H9 (cell line): ENCODE measurements at regions not wholly inside any gene's neighbourhood (a gene's known extent, or its start where the extent isn't known, plus 50 kb on each side); places are given as distances from the start of the nearest gene placed in this dataset.

Experiments used
- DNase-seq: peaks from one replicate; pipeline ENCODE4 v3.0.0-alpha.2; 2017
- H2AFZ ChIP-seq: one replicate; pipeline ENCODE4 v1.6.1; 2013; ENCODE audit warnings: mild to moderate bottlenecking, low read length, control low read depth, moderate library complexity
- H2AK5ac ChIP-seq: 2 replicates; pipeline ENCODE4 v1.6.1; 2013; ENCODE audit warnings: low read length, control low read depth, mixed read lengths; ENCODE audit not compliant: insufficient read length
- H2BK120ac ChIP-seq: one replicate; pipeline ENCODE4 v1.6.1; 2013; ENCODE audit warnings: low read depth, mild to moderate bottlenecking, low read length, control low read depth, inconsistent platforms; ENCODE audit not compliant: poor library complexity, severe bottlenecking
- H2BK12ac ChIP-seq: 2 replicates; pipeline ENCODE4 v1.6.1; 2013; ENCODE audit warnings: low read length, control low read depth, mixed read lengths, low read depth; ENCODE audit not compliant: insufficient read length
- H2BK15ac ChIP-seq: 2 replicates; pipeline ENCODE4 v1.6.1; 2013; ENCODE audit warnings: low read depth, low read length, control low read depth
- H2BK20ac ChIP-seq: one replicate; pipeline ENCODE4 v1.6.1; 2013; ENCODE audit warnings: low read depth, mild to moderate bottlenecking, low read length, control low read depth, inconsistent platforms; ENCODE audit not compliant: poor library complexity, severe bottlenecking
- H2BK5ac ChIP-seq: 2 replicates; pipeline ENCODE4 v1.6.1; 2013; ENCODE audit warnings: low read length, control low read depth, mixed read lengths; ENCODE audit not compliant: insufficient read length
- H3K14ac ChIP-seq: 2 replicates; pipeline ENCODE4 v1.6.1; 2013; ENCODE audit warnings: low read length, control low read depth; ENCODE audit not compliant: insufficient read depth
- H3K18ac ChIP-seq: 2 replicates; pipeline ENCODE4 v1.6.1; 2013; ENCODE audit warnings: low read depth, mild to moderate bottlenecking, mixed read lengths, low read length, control low read depth; ENCODE audit not compliant: insufficient read length
- H3K23ac ChIP-seq: 2 replicates; pipeline ENCODE4 v1.6.1; 2013; ENCODE audit warnings: low read length, control low read depth, mixed read lengths, low read depth; ENCODE audit not compliant: insufficient read length
- H3K23me2 ChIP-seq: 2 replicates; pipeline ENCODE4 v1.6.1; 2013; ENCODE audit warnings: low read depth, mild to moderate bottlenecking, mixed read lengths, low read length, control low read depth; ENCODE audit not compliant: insufficient read length, poor library complexity, severe bottlenecking
- H3K27ac ChIP-seq: 2 replicates; pipeline ENCODE4 v1.5.1; 2013; ENCODE audit warnings: low read length, control low read depth, mixed read lengths, low read depth; ENCODE audit not compliant: insufficient read length
- H3K27me3 ChIP-seq: 2 replicates; pipeline ENCODE4 v1.6.1; 2013; ENCODE audit warnings: low read length, control low read depth, inconsistent platforms; ENCODE audit not compliant: insufficient read depth
- H3K4ac ChIP-seq: 2 replicates; pipeline ENCODE4 v1.6.1; 2013; ENCODE audit warnings: low read depth, mild to moderate bottlenecking, control low read depth, inconsistent platforms, low read length, moderate library complexity
- H3K4me1 ChIP-seq: 2 replicates; pipeline ENCODE4 v1.6.1; 2013; ENCODE audit warnings: low read length, control low read depth, inconsistent platforms; ENCODE audit not compliant: insufficient read depth
- H3K4me2 ChIP-seq: 2 replicates; pipeline ENCODE4 v1.6.1; 2013; ENCODE audit warnings: low read length, control low read depth, mixed read lengths; ENCODE audit not compliant: insufficient read length, insufficient read depth
- H3K56ac ChIP-seq: 2 replicates; pipeline ENCODE4 v1.6.1; 2013; ENCODE audit warnings: low read depth, mild to moderate bottlenecking, mixed read lengths, low read length, control low read depth; ENCODE audit not compliant: insufficient read length
- H3K79me1 ChIP-seq: 2 replicates; pipeline ENCODE4 v1.6.1; 2013; ENCODE audit warnings: low read depth, mild to moderate bottlenecking, moderate library complexity, low read length, control low read depth, inconsistent platforms; ENCODE audit not compliant: insufficient read depth, poor library complexity, severe bottlenecking
- H3K79me2 ChIP-seq: 2 replicates; pipeline ENCODE4 v1.6.1; 2013; ENCODE audit warnings: low read length, control low read depth, inconsistent platforms; ENCODE audit not compliant: insufficient read depth
- H3K9ac ChIP-seq: 2 replicates; pipeline ENCODE4 v1.6.1; 2013; ENCODE audit warnings: low read length, control low read depth, mixed read lengths; ENCODE audit not compliant: insufficient read length; ENCODE audit errors: extremely low read depth
- H3K9me3 ChIP-seq: one replicate; pipeline ENCODE4 v1.6.1; 2013; ENCODE audit warnings: low read depth, low read length, inconsistent platforms; ENCODE audit not compliant: control insufficient read depth
- H3T11ph ChIP-seq: one replicate; pipeline ENCODE4 v1.6.1; 2013; ENCODE audit warnings: mild to moderate bottlenecking, low read length, control low read depth, inconsistent platforms
- H4K20me1 ChIP-seq: one replicate; pipeline ENCODE4 v1.6.1; 2013; ENCODE audit not compliant: control insufficient read depth, insufficient read length, insufficient read depth
- H4K5ac ChIP-seq: 2 replicates; pipeline ENCODE4 v1.6.1; 2013; ENCODE audit warnings: low read depth, mild to moderate bottlenecking, mixed read lengths, low read length, control low read depth; ENCODE audit not compliant: insufficient read length
- H4K8ac ChIP-seq: replicated peaks from 2 replicates; pipeline ENCODE4 v1.6.1; 2013; ENCODE audit warnings: low read length, control low read depth, mixed read lengths, low read depth; ENCODE audit not compliant: insufficient read length
- H4K91ac ChIP-seq: 2 replicates; pipeline ENCODE4 v1.6.1; 2013; ENCODE audit warnings: low read depth, mild to moderate bottlenecking, moderate library complexity, mixed read lengths, low read length, control low read depth; ENCODE audit not compliant: insufficient read length
- H3K27ac Mint-ChIP-seq, 3 experiments: 2 replicates in 2 of 3; 3 replicates in 1 of 3; pipeline ENCODE4 v1.8.0; 2020 to 2021; ENCODE audit warnings: mixed read lengths in 3 of 3, mild to moderate bottlenecking in 1 of 3, moderate library complexity in 1 of 3
- H3K27me3 Mint-ChIP-seq: 2 replicates; pipeline ENCODE4 v1.8.0; 2021; ENCODE audit warnings: low read depth, mild to moderate bottlenecking, moderate library complexity, mixed read lengths
- H3K36me3 Mint-ChIP-seq, 3 experiments: 2 replicates in 2 of 3; 3 replicates in 1 of 3; pipeline ENCODE4 v1.8.0; 2020 to 2021; ENCODE audit warnings: low read depth in 3 of 3, mixed read lengths in 3 of 3; ENCODE audit not compliant: insufficient read depth in 1 of 3
- H3K4me1 Mint-ChIP-seq, 2 experiments: 2 replicates each; pipeline ENCODE4 v1.8.0; 2020; ENCODE audit warnings: mixed read lengths in 2 of 2
- H3K4me3 Mint-ChIP-seq, 2 experiments: 2 replicates in 1 of 2; 3 replicates in 1 of 2; pipeline ENCODE4 v1.8.0; 2020 to 2021; ENCODE audit warnings: mild to moderate bottlenecking in 2 of 2, mixed read lengths in 2 of 2, moderate library complexity in 1 of 2
- H3K9me3 Mint-ChIP-seq, 2 experiments: 2 replicates in 1 of 2; 3 replicates in 1 of 2; pipeline ENCODE4 v1.8.0; 2020; ENCODE audit warnings: mild to moderate bottlenecking in 2 of 2, mixed read lengths in 2 of 2, moderate library complexity in 1 of 2
- CTCF ChIP-seq: fragments of 200-600 bp; sonication (generic); conservative IDR thresholded peaks from 3 replicates; pipeline ENCODE4 v1.8.0; 2021; ENCODE audit warnings: antibody characterized with exemption, mild to moderate bottlenecking
- WGBS: extraction: QIAGEN DNeasy Blood & Tissue Kit; methylation state at CpG from one replicate; pipeline ENCODE4 v1.1.7; 2013; ENCODE audit warnings: missing lambda C conversion rate, low lambda C conversion rate, mixed read lengths; ENCODE audit not compliant: insufficient read length; ENCODE audit errors: extremely low coverage; 5-methylcytosine and 5-hydroxymethylcytosine counted together

- Histone ChIP-seq H2AK5ac (no peak overlapping the region), H4K8ac (no peak overlapping the region), H4K91ac (no peak overlapping the region), H3K9ac (no peak overlapping the region), H2BK20ac (no peak overlapping the region), H2BK15ac (no peak overlapping the region), H3K79me1 (no peaks in the 10 kb centered on the region), H3K27me3 (no peaks in the 10 kb centered on the region), H2BK120ac (no peak overlapping the region), H3K23ac (no peak overlapping the region), H4K20me1 (no peaks in the 10 kb centered on the region), H2BK5ac (no peak overlapping the region), H3K27ac (no peak overlapping the region), H3K18ac (no peak overlapping the region), H3K9me3 (no peaks in the 10 kb centered on the region), H3K14ac (no peak overlapping the region), H3K23me2 (no peaks in the 10 kb centered on the region), H3T11ph (no peak overlapping the region), H3K4me2 (no peak overlapping the region), H3K4ac (no peak overlapping the region), H3K4me1 (no peaks in the 10 kb centered on the region; the same call in 1 of the 2 replicates), H4K5ac (no peak overlapping the region), H2BK12ac (no peak overlapping the region), H3K79me2 (no peaks in the 10 kb centered on the region), H2AFZ (no peak overlapping the region), H3K56ac (no peak overlapping the region)
- TF ChIP-seq CTCF, result no peak
- H3K9me3 Mint-ChIP-seq, result peaks cover 18 to 22% of the 10 kb centered on the region in 2 experiments; a peak in 4 of 5 replicates
- H3K4me1 Mint-ChIP-seq, result no peaks in the 10 kb centered on the region
- peaks cover 12 to 17% (median 13%) of the 10 kb centered on the region in 3 experiments for H3K36me3 Mint-ChIP-seq
- H3K27me3 Mint-ChIP-seq, result no peaks in the 10 kb centered on the region
- no peak overlapping the region for H3K4me3 Mint-ChIP-seq
- no peak overlapping the region for H3K27ac Mint-ChIP-seq
- DNase-seq, result no peak
- WGBS, result no CpG with 5 or more reads among the region's 4 CpGs
Measured at GRCh38 chr12:46649433-46649832, 176.4 kb downstream of the SLC38A4 start.
